ENCODE measurements at regions not wholly inside any gene's neighbourhood (a gene's known extent, or its start where the extent isn't known, plus 50 kb on each side); places are given as distances from the start of the nearest gene placed in this dataset.
"Not testable (repeated sequence)": the region's sequence is repeated elsewhere in the genome, so short reads cannot be mapped to it uniquely, and the experiment has no call there.

DNA sequence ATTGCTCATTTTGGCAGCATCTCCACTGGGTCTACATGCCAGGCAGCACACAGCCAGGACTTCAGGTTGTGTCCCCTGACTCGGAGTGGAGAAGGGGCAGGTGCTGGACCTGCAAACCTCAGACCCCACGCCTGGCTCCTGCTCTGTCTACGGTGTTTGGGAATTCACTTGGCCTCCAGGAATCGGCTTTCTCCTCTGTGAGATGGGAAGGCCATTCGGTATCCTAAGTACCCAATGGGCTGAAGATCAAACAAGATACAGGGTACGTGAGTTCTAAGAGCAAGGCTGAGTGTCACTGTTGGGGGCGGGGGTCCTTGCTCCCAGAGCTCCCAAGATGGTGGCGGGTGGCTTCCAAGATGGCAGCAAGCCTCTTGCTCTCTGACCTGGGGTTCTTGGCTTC lies 73.2 kb upstream of the EN2 start:
- Histone ChIP-seq H3K79me2 (ENCODE audit: low read length) (no peaks in the 10 kb centered on the region), H3F3A (ENCODE audit: insufficient read depth, low read length) (no peaks in the 10 kb centered on the region), H3K27me3 (replicated peaks; ENCODE audit: insufficient read depth, low read length) (peaks cover 98% of the 10 kb centered on the region), H3K36me3 (replicated peaks; ENCODE audit: insufficient read depth, low read length) (no peaks in the 10 kb centered on the region), H3K4me1 (ENCODE audit: low read length) (no peaks in the 10 kb centered on the region), H3K9me3 (replicated peaks; ENCODE audit: insufficient read depth, low read length) (no peaks in the 10 kb centered on the region), H3K4me2 (ENCODE audit: low read depth, low read length) (no peak overlapping the region), H3K4me3 (ENCODE audit: low read length) (no peak overlapping the region), H3K27ac (ENCODE audit: low read length) (no peak overlapping the region), H2AFZ (ENCODE audit: low read length) (no peak overlapping the region), H3K9ac (ENCODE audit: low read length) (no peak overlapping the region), H3K9me2 (replicated peaks; ENCODE audit: insufficient read depth, low read length) (no peaks in the 10 kb centered on the region), H4K20me1 (ENCODE audit: insufficient read depth, low read length) (no peaks in the 10 kb centered on the region)
- DNase-seq = no peak
- TF ChIP-seq, protein P1, sequence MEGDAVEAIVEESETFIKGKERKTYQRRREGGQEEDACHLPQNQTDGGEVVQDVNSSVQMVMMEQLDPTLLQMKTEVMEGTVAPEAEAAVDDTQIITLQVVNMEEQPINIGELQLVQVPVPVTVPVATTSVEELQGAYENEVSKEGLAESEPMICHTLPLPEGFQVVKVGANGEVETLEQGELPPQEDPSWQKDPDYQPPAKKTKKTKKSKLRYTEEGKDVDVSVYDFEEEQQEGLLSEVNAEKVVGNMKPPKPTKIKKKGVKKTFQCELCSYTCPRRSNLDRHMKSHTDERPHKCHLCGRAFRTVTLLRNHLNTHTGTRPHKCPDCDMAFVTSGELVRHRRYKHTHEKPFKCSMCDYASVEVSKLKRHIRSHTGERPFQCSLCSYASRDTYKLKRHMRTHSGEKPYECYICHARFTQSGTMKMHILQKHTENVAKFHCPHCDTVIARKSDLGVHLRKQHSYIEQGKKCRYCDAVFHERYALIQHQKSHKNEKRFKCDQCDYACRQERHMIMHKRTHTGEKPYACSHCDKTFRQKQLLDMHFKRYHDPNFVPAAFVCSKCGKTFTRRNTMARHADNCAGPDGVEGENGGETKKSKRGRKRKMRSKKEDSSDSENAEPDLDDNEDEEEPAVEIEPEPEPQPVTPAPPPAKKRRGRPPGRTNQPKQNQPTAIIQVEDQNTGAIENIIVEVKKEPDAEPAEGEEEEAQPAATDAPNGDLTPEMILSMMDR (IDR thresholded peaks at IDR 0.05; ENCODE audit: low read length) = no peak
- TF ChIP-seq EZH2 (optimal IDR thresholded peaks at IDR 0.05; ENCODE audit: low read depth, low read length) (no peak), EZH2phosphoT487 (IDR thresholded peaks at IDR 0.05; ENCODE audit: low read length) (no peak)

DNA sequence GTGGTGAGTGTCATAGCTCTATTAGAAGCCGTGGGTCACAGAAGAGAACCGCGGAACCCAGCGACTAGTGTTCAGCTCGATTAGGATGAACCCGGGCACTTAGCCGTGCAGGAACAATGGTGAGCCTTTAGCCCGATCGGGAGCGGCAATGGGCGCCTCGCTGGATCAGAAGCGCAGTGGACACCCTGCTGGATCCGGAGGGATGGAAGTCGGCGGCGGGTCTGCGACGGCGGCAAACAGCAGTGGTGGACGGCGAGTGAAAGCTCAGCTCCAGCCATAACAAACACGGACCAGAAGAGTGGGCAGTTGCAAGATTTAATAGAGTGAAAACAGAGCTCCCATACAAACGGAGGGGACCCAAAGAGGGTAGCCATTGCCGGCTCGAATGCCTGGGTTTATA lies 72.7 kb upstream of the EN2 start:
- H3K27ac ChIP-seq (ENCODE audit: low read length); H3K9me3 ChIP-seq (replicated peaks; ENCODE audit: insufficient read depth, low read length); H3K36me3 ChIP-seq (replicated peaks; ENCODE audit: insufficient read depth, low read length); H3K9ac ChIP-seq (ENCODE audit: low read length); H3F3A ChIP-seq (ENCODE audit: insufficient read depth, low read length); H3K4me2 ChIP-seq (ENCODE audit: low read depth, low read length); H2AFZ ChIP-seq (ENCODE audit: low read length); H4K20me1 ChIP-seq (ENCODE audit: insufficient read depth, low read length); H3K4me1 ChIP-seq (ENCODE audit: low read length); H3K4me3 ChIP-seq (ENCODE audit: low read length); H3K9me2 ChIP-seq (replicated peaks; ENCODE audit: insufficient read depth, low read length); DNase-seq; H3K79me2 ChIP-seq (ENCODE audit: low read length): not testable (repeated sequence)
- H3K27me3 ChIP-seq (replicated peaks; ENCODE audit: insufficient read depth, low read length) = peaks cover 98% of the 10 kb centered on the region

DNA sequence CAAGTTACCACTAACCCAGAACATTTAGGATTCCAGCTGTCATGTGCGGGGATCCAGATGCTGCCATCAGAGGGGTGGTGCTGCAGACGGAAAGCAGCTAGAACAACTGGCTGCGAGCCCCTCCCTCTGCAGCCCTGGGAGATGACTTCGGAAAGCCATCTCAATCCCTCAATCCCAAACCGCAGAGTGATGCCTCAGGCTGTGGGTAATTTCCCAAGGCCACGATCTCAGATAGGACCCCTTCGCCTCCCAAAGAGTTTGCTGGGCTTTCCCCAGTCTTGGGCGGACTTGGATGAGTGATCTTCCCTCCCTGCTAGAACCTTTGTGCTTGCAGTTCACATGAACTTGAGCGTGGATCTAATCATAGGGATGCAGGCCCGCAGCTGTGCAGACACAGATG lies 71.3 kb upstream of the EN2 start:
- no peak overlapping the region for H3K9ac ChIP-seq (ENCODE audit: low read length)
- peaks cover 98% of the 10 kb centered on the region for H3K27me3 ChIP-seq (replicated peaks; ENCODE audit: insufficient read depth, low read length)
- H3K9me2 ChIP-seq (replicated peaks; ENCODE audit: insufficient read depth, low read length) = no peaks in the 10 kb centered on the region
- H3K4me2 ChIP-seq (ENCODE audit: low read depth, low read length) = no peak overlapping the region
- no peaks in the 10 kb centered on the region for H3K9me3 ChIP-seq (replicated peaks; ENCODE audit: insufficient read depth, low read length)
- no peaks in the 10 kb centered on the region for H3F3A ChIP-seq (ENCODE audit: insufficient read depth, low read length)
- no peaks in the 10 kb centered on the region for H3K79me2 ChIP-seq (ENCODE audit: low read length)
- no peak overlapping the region for H2AFZ ChIP-seq (ENCODE audit: low read length)
- no peak for DNase-seq
- H3K27ac ChIP-seq (ENCODE audit: low read length) = no peak overlapping the region
- no peaks in the 10 kb centered on the region for H4K20me1 ChIP-seq (ENCODE audit: insufficient read depth, low read length)
- H3K4me3 ChIP-seq (ENCODE audit: low read length) = no peak overlapping the region
- H3K36me3 ChIP-seq (replicated peaks; ENCODE audit: insufficient read depth, low read length) = no peaks in the 10 kb centered on the region
- no peaks in the 10 kb centered on the region for H3K4me1 ChIP-seq (ENCODE audit: low read length)
- TF ChIP-seq EZH2phosphoT487 (IDR thresholded peaks at IDR 0.05; ENCODE audit: low read length) = no peak
- TF ChIP-seq, protein P1 (IDR thresholded peaks at IDR 0.05; ENCODE audit: low read length) = no peak
- TF ChIP-seq EZH2 (optimal IDR thresholded peaks at IDR 0.05; ENCODE audit: low read depth, low read length) = no peak

DNA sequence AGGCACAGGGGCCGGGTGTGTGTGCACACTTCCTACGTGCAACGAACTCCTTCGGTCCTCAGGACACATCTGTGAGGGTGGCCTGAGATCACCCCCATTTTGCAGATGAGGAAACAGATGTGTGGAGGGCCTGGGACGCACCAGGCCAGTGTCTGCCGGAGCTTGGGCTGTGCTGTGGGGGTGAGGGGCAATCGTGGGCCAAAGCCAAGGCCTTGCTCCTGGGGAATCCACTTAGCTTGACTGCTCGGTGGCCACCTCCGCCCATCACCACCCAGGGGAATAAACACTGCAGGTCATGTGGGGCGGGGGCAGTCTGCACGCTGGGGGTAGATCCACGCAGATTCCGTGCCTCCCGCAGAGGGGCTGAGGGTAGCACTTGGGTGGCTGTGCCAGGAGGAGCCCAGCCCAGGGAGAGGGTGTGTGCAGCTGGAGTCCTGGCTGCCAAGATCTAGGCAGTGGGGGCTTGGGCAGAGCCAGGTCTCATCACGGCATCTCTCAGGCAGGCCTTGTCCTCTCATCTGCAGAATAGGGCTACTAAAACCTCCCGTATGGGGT lies 70.8 kb upstream of the EN2 start:
- H3K4me1 ChIP-seq (ENCODE audit: low read length) = no peaks in the 10 kb centered on the region
- DNase-seq = no peak
- H3F3A ChIP-seq (ENCODE audit: insufficient read depth, low read length) = no peaks in the 10 kb centered on the region
- no peak overlapping the region for H3K9ac ChIP-seq (ENCODE audit: low read length)
- H3K27ac ChIP-seq (ENCODE audit: low read length) = no peak overlapping the region
- H4K20me1 ChIP-seq (ENCODE audit: insufficient read depth, low read length) = no peaks in the 10 kb centered on the region
- no peaks in the 10 kb centered on the region for H3K36me3 ChIP-seq (replicated peaks; ENCODE audit: insufficient read depth, low read length)
- H3K9me2 ChIP-seq (replicated peaks; ENCODE audit: insufficient read depth, low read length) = no peaks in the 10 kb centered on the region
- H3K27me3 ChIP-seq (replicated peaks; ENCODE audit: insufficient read depth, low read length) = peaks cover 98% of the 10 kb centered on the region
- H3K4me3 ChIP-seq (ENCODE audit: low read length) = no peak overlapping the region
- TF ChIP-seq EZH2phosphoT487 (IDR thresholded peaks at IDR 0.05; ENCODE audit: low read length) = no peak
- TF ChIP-seq, protein P1 (IDR thresholded peaks at IDR 0.05; ENCODE audit: low read length) = no peak
- no peak for TF ChIP-seq EZH2 (optimal IDR thresholded peaks at IDR 0.05; ENCODE audit: low read depth, low read length)
- H3K4me2 ChIP-seq (ENCODE audit: low read depth, low read length) = no peak overlapping the region
- H3K9me3 ChIP-seq (replicated peaks; ENCODE audit: insufficient read depth, low read length) = no peaks in the 10 kb centered on the region
- H3K79me2 ChIP-seq (ENCODE audit: low read length) = no peaks in the 10 kb centered on the region
- no peak overlapping the region for H2AFZ ChIP-seq (ENCODE audit: low read length)

All from MM.1S (cell line).